ENCODE measurements at regions not wholly inside any gene's neighbourhood (a gene's known extent, or its start where the extent isn't known, plus 50 kb on each side); places are given as distances from the start of the nearest gene placed in this dataset.
A peak's percentile ranks its signal among the peaks of the same experiment; 100 is the strongest.

DNA sequence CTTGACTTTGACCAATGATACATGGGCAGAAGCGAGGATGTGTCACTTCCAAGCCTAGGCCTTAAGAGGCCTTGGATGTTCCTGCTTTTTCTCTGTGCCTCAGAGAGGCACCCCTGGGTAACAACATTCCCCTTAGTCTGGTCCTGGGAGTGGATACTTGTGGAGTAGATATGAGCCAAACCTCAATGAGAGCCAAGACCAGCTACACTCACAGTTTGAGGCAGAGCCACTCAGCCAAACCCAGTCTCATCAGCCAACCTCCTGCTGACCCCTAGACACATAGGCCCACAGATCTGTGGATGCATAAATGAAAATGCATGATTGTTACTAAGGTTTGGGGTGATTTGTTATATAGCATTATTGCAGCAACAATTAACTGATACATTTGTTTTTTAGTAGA is 114.2 kb downstream of the ZNF621 start:
- DNase-seq: no peak
- Histone ChIP-seq H3K18ac (ENCODE audit: insufficient read length, low read depth, low read length) (no peak overlapping the region), H3K14ac (ENCODE audit: insufficient read depth, low read length) (no peak overlapping the region; the same call in 1 of the 2 replicates), H2BK12ac (ENCODE audit: insufficient read length, low read depth, low read length) (no peak overlapping the region), H4K20me1 (ENCODE audit: control insufficient read depth, insufficient read depth, insufficient read length) (no peaks in the 10 kb centered on the region), H2AK5ac (ENCODE audit: insufficient read length, low read length) (no peak overlapping the region), H2AFZ (ENCODE audit: low read length) (no peak overlapping the region), H3K79me2 (ENCODE audit: insufficient read depth, low read length) (no peaks in the 10 kb centered on the region), H3K4me2 (ENCODE audit: insufficient read depth, insufficient read length, low read length) (no peak overlapping the region), H3K79me1 (ENCODE audit: insufficient read depth, low read depth, low read length, poor library complexity, severe bottlenecking) (no peaks in the 10 kb centered on the region), H2BK20ac (ENCODE audit: low read depth, low read length, poor library complexity, severe bottlenecking) (no peak overlapping the region), H3T11ph (ENCODE audit: low read length) (no peak overlapping the region), H4K8ac (replicated peaks; ENCODE audit: insufficient read length, low read depth, low read length) (no peak overlapping the region), H3K56ac (ENCODE audit: insufficient read length, low read depth, low read length) (no peak overlapping the region), H3K9me3 (ENCODE audit: control insufficient read depth, low read depth, low read length) (no peaks in the 10 kb centered on the region), H3K9ac (ENCODE audit: extremely low read depth, insufficient read length, low read length) (no peak overlapping the region), H4K5ac (ENCODE audit: insufficient read length, low read depth, low read length) (no peak overlapping the region), H3K23me2 (ENCODE audit: insufficient read length, low read depth, low read length, poor library complexity, severe bottlenecking) (no peaks in the 10 kb centered on the region), H2BK120ac (ENCODE audit: low read depth, low read length, poor library complexity, severe bottlenecking) (no peak overlapping the region), H2BK15ac (ENCODE audit: low read depth, low read length) (no peak overlapping the region), H4K91ac (ENCODE audit: insufficient read length, low read depth, low read length) (no peak overlapping the region), H3K4me1 (ENCODE audit: insufficient read depth, low read length) (no peaks in the 10 kb centered on the region), H3K27me3 (ENCODE audit: insufficient read depth, low read length) (no peaks in the 10 kb centered on the region), H3K4ac (ENCODE audit: low read depth, low read length) (no peak overlapping the region), H2BK5ac (ENCODE audit: insufficient read length, low read length) (no peak overlapping the region), H3K27ac (ENCODE audit: insufficient read length, low read depth, low read length) (no peak overlapping the region), H3K23ac (ENCODE audit: insufficient read length, low read depth, low read length) (no peak overlapping the region)
- Mint-ChIP-seq H3K4me3 (no peak overlapping the region), H3K36me3 (ENCODE audit: insufficient read depth in 1 of 3, low read depth in 3 of 3) (peaks cover 0 to 5% (median 3%) of the 10 kb centered on the region in 3 experiments; a peak in 3 of 7 replicates), H3K4me1 (no peaks in the 10 kb centered on the region), H3K27me3 (ENCODE audit: low read depth) (peaks cover 2% of the 10 kb centered on the region; the same call in 1 of the 2 replicates), H3K27ac (peak overlapping the region in 1 of 3 experiments; percentile 41; a peak in 1 of 7 replicates), H3K9me3 (peaks cover 0 to 7% of the 10 kb centered on the region in 2 experiments; a peak in 3 of 5 replicates)
- TF ChIP-seq, protein P1, sequence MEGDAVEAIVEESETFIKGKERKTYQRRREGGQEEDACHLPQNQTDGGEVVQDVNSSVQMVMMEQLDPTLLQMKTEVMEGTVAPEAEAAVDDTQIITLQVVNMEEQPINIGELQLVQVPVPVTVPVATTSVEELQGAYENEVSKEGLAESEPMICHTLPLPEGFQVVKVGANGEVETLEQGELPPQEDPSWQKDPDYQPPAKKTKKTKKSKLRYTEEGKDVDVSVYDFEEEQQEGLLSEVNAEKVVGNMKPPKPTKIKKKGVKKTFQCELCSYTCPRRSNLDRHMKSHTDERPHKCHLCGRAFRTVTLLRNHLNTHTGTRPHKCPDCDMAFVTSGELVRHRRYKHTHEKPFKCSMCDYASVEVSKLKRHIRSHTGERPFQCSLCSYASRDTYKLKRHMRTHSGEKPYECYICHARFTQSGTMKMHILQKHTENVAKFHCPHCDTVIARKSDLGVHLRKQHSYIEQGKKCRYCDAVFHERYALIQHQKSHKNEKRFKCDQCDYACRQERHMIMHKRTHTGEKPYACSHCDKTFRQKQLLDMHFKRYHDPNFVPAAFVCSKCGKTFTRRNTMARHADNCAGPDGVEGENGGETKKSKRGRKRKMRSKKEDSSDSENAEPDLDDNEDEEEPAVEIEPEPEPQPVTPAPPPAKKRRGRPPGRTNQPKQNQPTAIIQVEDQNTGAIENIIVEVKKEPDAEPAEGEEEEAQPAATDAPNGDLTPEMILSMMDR (conservative IDR thresholded peaks at IDR 0.05): no peak
- WGBS (ENCODE audit: extremely low coverage, insufficient read length, low lambda C conversion rate): no CpG with 5 or more reads among the region's 1 CpG

All from H9 (cell line).